ENCODE measurements at regions not wholly inside any gene's neighbourhood (a gene's known extent, or its start where the extent isn't known, plus 50 kb on each side); places are given as distances from the start of the nearest gene placed in this dataset.

GRCh38 chr22:27228771-27229170 lies 571.4 kb downstream of the MIAT start:
- Histone ChIP-seq H3K27ac (no peak overlapping the region), H3K4me1 (ENCODE audit: control insufficient read depth in 1 of 2, insufficient read depth in 1 of 2, low read depth in 1 of 2, low read length in 1 of 2) (no peaks in the 10 kb centered on the region), H3K9me3 (no peaks in the 10 kb centered on the region), H3K27me3 (peaks cover 14% of the 10 kb centered on the region), H3K36me3 (no peaks in the 10 kb centered on the region), H3K4me3 (ENCODE audit: low read depth in 1 of 2, low read length in 1 of 2) (no peak overlapping the region)
- no peak for TF ChIP-seq CTCF (IDR thresholded peaks at IDR 0.05)

- no peaks in the 10 kb centered on the region for H3K4me1 ChIP-seq (ENCODE audit: control insufficient read depth in 1 of 2, insufficient read depth in 1 of 2, low read depth in 1 of 2, low read length in 1 of 2)
Observed at GRCh38 chr22:27230189-27230588, 571.4 kb downstream of the MN1 start.

GRCh38 chr22:27231266-27231665 lies 570.3 kb downstream of the MN1 start:
- H3K27me3 ChIP-seq: peaks cover 8% of the 10 kb centered on the region
- no peak overlapping the region for H3K4me3 ChIP-seq (ENCODE audit: low read depth in 1 of 2, low read length in 1 of 2)
- H3K4me1 ChIP-seq (ENCODE audit: control insufficient read depth in 1 of 2, insufficient read depth in 1 of 2, low read depth in 1 of 2, low read length in 1 of 2): no peaks in the 10 kb centered on the region
- no peak overlapping the region for H3K27ac ChIP-seq
- H3K36me3 ChIP-seq: no peaks in the 10 kb centered on the region
- TF ChIP-seq CTCF (IDR thresholded peaks at IDR 0.05): no peak
- H3K9me3 ChIP-seq: no peaks in the 10 kb centered on the region

More at GRCh38 chr22:27230189-27230588, 571.4 kb downstream of the MN1 start:
- no peak for TF ChIP-seq CTCF (IDR thresholded peaks at IDR 0.05)
- H3K27me3 ChIP-seq: peaks cover 8% of the 10 kb centered on the region
- H3K36me3 ChIP-seq: no peaks in the 10 kb centered on the region
- H3K27ac ChIP-seq: no peak overlapping the region
- H3K9me3 ChIP-seq: no peaks in the 10 kb centered on the region
- no peak overlapping the region for H3K4me3 ChIP-seq (ENCODE audit: low read depth in 1 of 2, low read length in 1 of 2)

DNA sequence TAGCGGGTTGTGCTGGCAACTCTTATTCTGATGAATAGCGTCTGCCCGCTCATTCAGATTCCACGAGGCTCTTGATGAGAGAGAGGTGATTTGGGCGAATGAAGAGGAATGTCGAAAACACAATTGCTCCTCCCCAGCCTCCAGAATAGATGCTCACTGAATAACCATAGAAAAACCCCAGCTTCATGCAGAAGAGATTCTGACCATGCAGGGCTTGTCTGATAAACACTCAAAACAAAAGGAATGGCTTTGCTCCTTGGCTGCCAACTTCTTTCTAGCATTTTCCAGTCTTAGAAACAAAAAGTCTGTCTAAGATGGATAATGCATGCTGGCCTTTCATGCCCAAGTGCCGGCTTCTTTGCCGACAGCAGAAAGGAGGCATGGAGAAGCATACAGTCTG lies 569.5 kb downstream of the MN1 start:
- Histone ChIP-seq H3K27me3 (peaks cover 8% of the 10 kb centered on the region), H3K9me3 (no peaks in the 10 kb centered on the region), H3K4me3 (ENCODE audit: low read depth in 1 of 2, low read length in 1 of 2) (no peak overlapping the region), H3K36me3 (no peaks in the 10 kb centered on the region), H3K4me1 (ENCODE audit: control insufficient read depth in 1 of 2, insufficient read depth in 1 of 2, low read depth in 1 of 2, low read length in 1 of 2) (no peaks in the 10 kb centered on the region), H3K27ac (no peak overlapping the region)
- no peak for TF ChIP-seq CTCF (IDR thresholded peaks at IDR 0.05)

GRCh38 chr22:27237080-27237741 lies 564.3 kb downstream of the MN1 start:
- H3K36me3 ChIP-seq: no peaks in the 10 kb centered on the region
- peaks cover 8% of the 10 kb centered on the region for H3K27me3 ChIP-seq
- H3K9me3 ChIP-seq: no peaks in the 10 kb centered on the region
- no peaks in the 10 kb centered on the region for H3K4me1 ChIP-seq (ENCODE audit: control insufficient read depth in 1 of 2, insufficient read depth in 1 of 2, low read depth in 1 of 2, low read length in 1 of 2)
- no peak overlapping the region for H3K4me3 ChIP-seq (ENCODE audit: low read depth in 1 of 2, low read length in 1 of 2)
- no peak overlapping the region for H3K27ac ChIP-seq
- TF ChIP-seq CTCF (IDR thresholded peaks at IDR 0.05): no peak
